NCI-H2227 (cell line): ENCODE measurements at regions not wholly inside any gene's neighbourhood (a gene's known extent, or its start where the extent isn't known, plus 50 kb on each side); places are given as distances from the start of the nearest gene placed in this dataset.
"Not testable (repeated sequence)": the region's sequence is repeated elsewhere in the genome, so short reads cannot be mapped to it uniquely, and the experiment has no call there.

Experiments
- DNase-seq: peaks from one replicate; lab custom pipeline; 2025; ENCODE audit not compliant: unreplicated experiment; lab: John Stamatoyannopoulos, UW

GRCh38 chr11:37951996-37952395 lies 1354.0 kb upstream of the RAG2 start:
- DNase-seq, result no peak

GRCh38 chr11:37948258-37948657 lies 1350.2 kb upstream of the RAG2 start:
- DNase-seq, result no peak

GRCh38 chr11:37947821-37948220 lies 1349.8 kb upstream of the RAG2 start:
- DNase-seq, result no peak

GRCh38 chr11:37946155-37946766 lies 1348.2 kb upstream of the RAG2 start:
- peak; percentile 18 for DNase-seq

- DNase-seq, result no peak
These were observed 1344.0 kb upstream of the RAG2 start for GRCh38 chr11:37942081-37942480.

- DNase-seq, result no peak
These were observed 1331.1 kb upstream of the RAG2 start for GRCh38 chr11:37929100-37929653.

GRCh38 chr11:37926772-37927171 lies 1328.7 kb upstream of the RAG2 start:
- no peak for DNase-seq

- DNase-seq, result no peak
These were observed 1318.3 kb upstream of the RAG2 start for GRCh38 chr11:37916331-37916730.

GRCh38 chr11:37914859-37915258 lies 1316.8 kb upstream of the RAG2 start:
- DNase-seq, result no peak

GRCh38 chr11:37908219-37908548 lies 1310.1 kb upstream of the RAG2 start:
- DNase-seq, result no peak

GRCh38 chr11:37907436-37908218 lies 1309.6 kb upstream of the RAG2 start:
- no peak for DNase-seq

GRCh38 chr11:37905707-37906417 lies 1307.8 kb upstream of the RAG2 start:
- DNase-seq, result no peak

- DNase-seq, result no peak
These were observed 1298.0 kb upstream of the RAG2 start for GRCh38 chr11:37896016-37896415.

- no peak for DNase-seq
These were observed 1283.7 kb upstream of the RAG2 start for GRCh38 chr11:37881741-37882140.

- DNase-seq, result no peak
These were observed 1263.6 kb upstream of the RAG2 start for GRCh38 chr11:37861671-37862070.

GRCh38 chr11:37858806-37859537 lies 1260.9 kb upstream of the RAG2 start:
- not testable (repeated sequence) for DNase-seq

- no peak for DNase-seq
These were observed 1260.4 kb upstream of the RAG2 start for GRCh38 chr11:37858398-37858797.

- DNase-seq, result no peak
These were observed 1259.7 kb upstream of the RAG2 start for GRCh38 chr11:37857726-37858125.

GRCh38 chr11:37849706-37850105 lies 1251.7 kb upstream of the RAG2 start:
- DNase-seq, result peak; percentile 5

- DNase-seq, result no peak
These were observed 1245.6 kb upstream of the RAG2 start for GRCh38 chr11:37843603-37844002.

- no peak for DNase-seq
These were observed 1243.0 kb upstream of the RAG2 start for GRCh38 chr11:37841016-37841415.
